ENCODE measurements at regions not wholly inside any gene's neighbourhood (a gene's known extent, or its start where the extent isn't known, plus 50 kb on each side); places are given as distances from the start of the nearest gene placed in this dataset.

DNA sequence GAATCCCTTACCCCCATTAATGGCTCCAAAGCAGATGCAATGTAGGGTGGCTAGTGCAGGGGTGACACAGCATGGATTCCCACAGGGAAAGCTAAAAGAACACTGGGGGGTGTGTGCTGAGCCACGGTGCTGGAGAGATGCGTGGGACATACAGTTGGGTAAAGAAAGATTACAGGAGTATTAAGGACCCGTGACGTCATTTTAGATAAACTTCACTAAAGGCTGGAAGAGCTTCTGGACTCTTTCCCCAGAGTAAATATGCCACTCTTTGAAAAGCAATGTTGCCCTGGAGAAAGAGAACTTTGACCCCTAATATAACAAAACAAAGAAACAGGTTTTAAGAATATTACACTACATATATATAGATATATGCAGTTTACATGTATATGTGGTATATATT lies 481.5 kb upstream of the VSTM2A start:
- no peak for TF ChIP-seq POLR2A (IDR thresholded peaks at IDR 0.05)
- TF ChIP-seq, protein P1, sequence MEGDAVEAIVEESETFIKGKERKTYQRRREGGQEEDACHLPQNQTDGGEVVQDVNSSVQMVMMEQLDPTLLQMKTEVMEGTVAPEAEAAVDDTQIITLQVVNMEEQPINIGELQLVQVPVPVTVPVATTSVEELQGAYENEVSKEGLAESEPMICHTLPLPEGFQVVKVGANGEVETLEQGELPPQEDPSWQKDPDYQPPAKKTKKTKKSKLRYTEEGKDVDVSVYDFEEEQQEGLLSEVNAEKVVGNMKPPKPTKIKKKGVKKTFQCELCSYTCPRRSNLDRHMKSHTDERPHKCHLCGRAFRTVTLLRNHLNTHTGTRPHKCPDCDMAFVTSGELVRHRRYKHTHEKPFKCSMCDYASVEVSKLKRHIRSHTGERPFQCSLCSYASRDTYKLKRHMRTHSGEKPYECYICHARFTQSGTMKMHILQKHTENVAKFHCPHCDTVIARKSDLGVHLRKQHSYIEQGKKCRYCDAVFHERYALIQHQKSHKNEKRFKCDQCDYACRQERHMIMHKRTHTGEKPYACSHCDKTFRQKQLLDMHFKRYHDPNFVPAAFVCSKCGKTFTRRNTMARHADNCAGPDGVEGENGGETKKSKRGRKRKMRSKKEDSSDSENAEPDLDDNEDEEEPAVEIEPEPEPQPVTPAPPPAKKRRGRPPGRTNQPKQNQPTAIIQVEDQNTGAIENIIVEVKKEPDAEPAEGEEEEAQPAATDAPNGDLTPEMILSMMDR (IDR thresholded peaks at IDR 0.05), result no peak

All from body of pancreas (tissue), 4 donors.